ENCODE measurements at regions not wholly inside any gene's neighbourhood (a gene's known extent, or its start where the extent isn't known, plus 50 kb on each side); places are given as distances from the start of the nearest gene placed in this dataset.

DNA sequence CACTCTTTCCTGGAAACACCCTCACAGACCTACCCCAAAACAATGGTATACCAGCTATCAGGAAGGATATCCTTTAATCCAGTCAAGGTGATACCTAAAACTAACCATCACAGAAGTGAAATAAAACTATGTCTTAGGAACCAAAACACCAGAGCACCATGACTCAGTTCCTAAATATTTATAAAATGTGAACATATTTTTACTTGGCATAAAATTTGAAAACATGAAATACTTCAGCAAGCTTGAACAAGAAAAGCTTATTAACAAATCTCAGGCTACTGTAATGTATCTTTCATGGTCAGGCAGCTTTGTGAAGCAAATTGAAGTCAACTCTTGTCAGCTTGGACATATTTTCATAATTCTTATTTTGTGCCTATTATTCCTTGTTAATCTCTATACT is 440.8 kb upstream of the CDH20 start:
- DNase-seq (ENCODE audit: low read depth in 2 of 2) = peak; percentile 22 to 50
- no peaks in the 10 kb centered on the region for H3K9me3 ChIP-seq (ENCODE audit: control insufficient read depth, insufficient read depth, low read depth, low read length)
- TF ChIP-seq, protein P1, sequence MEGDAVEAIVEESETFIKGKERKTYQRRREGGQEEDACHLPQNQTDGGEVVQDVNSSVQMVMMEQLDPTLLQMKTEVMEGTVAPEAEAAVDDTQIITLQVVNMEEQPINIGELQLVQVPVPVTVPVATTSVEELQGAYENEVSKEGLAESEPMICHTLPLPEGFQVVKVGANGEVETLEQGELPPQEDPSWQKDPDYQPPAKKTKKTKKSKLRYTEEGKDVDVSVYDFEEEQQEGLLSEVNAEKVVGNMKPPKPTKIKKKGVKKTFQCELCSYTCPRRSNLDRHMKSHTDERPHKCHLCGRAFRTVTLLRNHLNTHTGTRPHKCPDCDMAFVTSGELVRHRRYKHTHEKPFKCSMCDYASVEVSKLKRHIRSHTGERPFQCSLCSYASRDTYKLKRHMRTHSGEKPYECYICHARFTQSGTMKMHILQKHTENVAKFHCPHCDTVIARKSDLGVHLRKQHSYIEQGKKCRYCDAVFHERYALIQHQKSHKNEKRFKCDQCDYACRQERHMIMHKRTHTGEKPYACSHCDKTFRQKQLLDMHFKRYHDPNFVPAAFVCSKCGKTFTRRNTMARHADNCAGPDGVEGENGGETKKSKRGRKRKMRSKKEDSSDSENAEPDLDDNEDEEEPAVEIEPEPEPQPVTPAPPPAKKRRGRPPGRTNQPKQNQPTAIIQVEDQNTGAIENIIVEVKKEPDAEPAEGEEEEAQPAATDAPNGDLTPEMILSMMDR (conservative IDR thresholded peaks at IDR 0.05 in 1 of 2, IDR thresholded peaks at IDR 0.05 in 1 of 2; ENCODE audit: low read depth in 1 of 2, low read length in 2 of 2) = no peak
- no peak for TF ChIP-seq EZH2 (IDR thresholded peaks at IDR 0.05; ENCODE audit: low read length, missing control alignments)
- no peaks in the 10 kb centered on the region for H3K36me3 ChIP-seq (ENCODE audit: control insufficient read depth, insufficient read depth, low read length)
- H3K4me3 ChIP-seq (replicated peaks in 1 of 4; ENCODE audit: control extremely low read depth in 1 of 4, insufficient read depth in 1 of 4, low read depth in 3 of 4, low read length in 4 of 4) = no peak overlapping the region
- no peaks in the 10 kb centered on the region for H3K4me1 ChIP-seq (ENCODE audit: control insufficient read depth, extremely low read depth, insufficient read depth, low read length)
- no peaks in the 10 kb centered on the region for H3K27me3 ChIP-seq (ENCODE audit: control insufficient read depth, insufficient read depth, low read length)
- no peaks in the 10 kb centered on the region for H3K79me2 ChIP-seq (ENCODE audit: control insufficient read depth, insufficient read depth, low read length)
- H3K27ac ChIP-seq (ENCODE audit: insufficient read depth, low read length) = no peak overlapping the region
- H3K4me2 ChIP-seq (ENCODE audit: extremely low read depth, insufficient read depth, low read length) = no peak overlapping the region
- no peaks in the 10 kb centered on the region for H4K20me1 ChIP-seq (ENCODE audit: control insufficient read depth, extremely low read depth, insufficient read depth, low read length)
- no peak overlapping the region for H3K9ac ChIP-seq (ENCODE audit: insufficient read depth, low read length)
- no peak overlapping the region for H2AFZ ChIP-seq (ENCODE audit: low read length)

DNA sequence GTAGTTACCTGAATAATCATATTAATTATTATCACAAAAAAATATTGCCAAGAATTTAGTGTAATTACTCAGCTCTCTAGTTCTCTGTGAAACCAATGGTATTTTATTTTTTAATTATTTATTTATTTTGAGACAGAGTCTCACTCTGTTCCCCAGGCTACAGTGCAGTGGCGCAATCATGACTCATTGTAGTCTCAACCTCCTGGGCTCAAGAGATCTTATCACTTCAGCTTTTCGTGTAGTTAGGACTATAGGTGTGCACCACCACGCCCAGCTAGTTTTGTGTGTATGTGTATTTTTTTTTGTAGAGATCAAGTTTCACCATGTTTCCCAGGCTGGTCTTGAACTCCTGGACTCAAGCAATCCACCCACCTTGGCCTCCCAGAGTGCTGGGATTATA is 440.4 kb upstream of the CDH20 start:
- Histone ChIP-seq H3K79me2 (ENCODE audit: control insufficient read depth, insufficient read depth, low read length) (no peaks in the 10 kb centered on the region), H3K36me3 (ENCODE audit: control insufficient read depth, insufficient read depth, low read length) (no peaks in the 10 kb centered on the region), H3K27me3 (ENCODE audit: control insufficient read depth, insufficient read depth, low read length) (no peaks in the 10 kb centered on the region), H3K4me2 (ENCODE audit: extremely low read depth, insufficient read depth, low read length) (no peak overlapping the region), H3K9ac (ENCODE audit: insufficient read depth, low read length) (no peak overlapping the region), H3K4me1 (ENCODE audit: control insufficient read depth, extremely low read depth, insufficient read depth, low read length) (no peaks in the 10 kb centered on the region), H3K4me3 (replicated peaks in 1 of 4; ENCODE audit: control extremely low read depth in 1 of 4, insufficient read depth in 1 of 4, low read depth in 3 of 4, low read length in 4 of 4) (no peak overlapping the region), H3K27ac (ENCODE audit: insufficient read depth, low read length) (no peak overlapping the region), H3K9me3 (ENCODE audit: control insufficient read depth, insufficient read depth, low read depth, low read length) (no peaks in the 10 kb centered on the region), H2AFZ (ENCODE audit: low read length) (no peak overlapping the region), H4K20me1 (ENCODE audit: control insufficient read depth, extremely low read depth, insufficient read depth, low read length) (no peaks in the 10 kb centered on the region)
- peak; percentile 52 to 78 for DNase-seq (ENCODE audit: low read depth in 2 of 2)
- TF ChIP-seq, protein P1 (conservative IDR thresholded peaks at IDR 0.05 in 1 of 2, IDR thresholded peaks at IDR 0.05 in 1 of 2; ENCODE audit: low read depth in 1 of 2, low read length in 2 of 2) = no peak
- TF ChIP-seq EZH2 (IDR thresholded peaks at IDR 0.05; ENCODE audit: low read length, missing control alignments) = no peak

DNA sequence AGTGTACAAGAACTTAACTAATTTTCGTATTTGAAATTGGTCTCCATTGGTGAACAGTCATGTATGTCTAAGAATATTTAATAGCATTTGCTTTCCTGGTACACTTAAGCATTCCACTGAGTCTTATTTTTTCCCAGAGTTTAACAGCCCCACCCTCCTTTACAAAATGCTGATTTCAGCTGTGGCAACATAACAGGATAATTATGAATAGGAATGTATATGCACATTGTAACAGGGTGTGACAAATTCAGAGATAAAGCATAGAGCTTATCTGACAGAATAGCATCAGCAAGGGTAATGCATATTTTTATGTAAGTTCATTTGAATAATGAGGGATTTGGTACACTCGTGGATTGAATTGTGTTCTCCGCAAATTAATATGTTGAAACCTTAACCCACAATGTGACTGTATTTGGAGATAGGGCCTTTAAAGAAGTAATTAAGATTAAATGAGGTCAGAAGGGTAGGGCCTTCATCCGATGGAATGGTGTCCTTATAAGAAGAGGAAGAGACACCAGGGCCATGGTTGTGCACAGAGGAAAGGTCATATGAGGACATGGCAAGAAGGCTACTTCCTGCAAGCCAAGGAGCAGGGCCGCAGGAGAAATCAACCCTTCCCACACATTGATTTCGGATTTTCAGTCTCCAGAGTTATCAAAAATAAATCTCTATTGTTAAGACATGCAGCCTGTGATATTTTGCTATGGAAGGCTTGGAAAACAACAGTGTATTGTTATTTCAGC is 439.7 kb upstream of the CDH20 start:
- peak in 1 of 2 donors; percentile 13 for DNase-seq (ENCODE audit: low read depth in 2 of 2)

More for the DNA sequence above, 439.7 kb upstream of the CDH20 start:
- no peaks in the 10 kb centered on the region for H3K9me3 ChIP-seq (ENCODE audit: control insufficient read depth, insufficient read depth, low read depth, low read length)
- no peaks in the 10 kb centered on the region for H3K36me3 ChIP-seq (ENCODE audit: control insufficient read depth, insufficient read depth, low read length)
- H2AFZ ChIP-seq (ENCODE audit: low read length) = no peak overlapping the region
- no peak overlapping the region for H3K9ac ChIP-seq (ENCODE audit: insufficient read depth, low read length)
- no peaks in the 10 kb centered on the region for H4K20me1 ChIP-seq (ENCODE audit: control insufficient read depth, extremely low read depth, insufficient read depth, low read length)
- no peaks in the 10 kb centered on the region for H3K4me1 ChIP-seq (ENCODE audit: control insufficient read depth, extremely low read depth, insufficient read depth, low read length)
- H3K27me3 ChIP-seq (ENCODE audit: control insufficient read depth, insufficient read depth, low read length) = no peaks in the 10 kb centered on the region
- no peak overlapping the region for H3K4me3 ChIP-seq (replicated peaks in 1 of 4; ENCODE audit: control extremely low read depth in 1 of 4, insufficient read depth in 1 of 4, low read depth in 3 of 4, low read length in 4 of 4)
- no peak overlapping the region for H3K4me2 ChIP-seq (ENCODE audit: extremely low read depth, insufficient read depth, low read length)
- no peak overlapping the region for H3K27ac ChIP-seq (ENCODE audit: insufficient read depth, low read length)
- no peaks in the 10 kb centered on the region for H3K79me2 ChIP-seq (ENCODE audit: control insufficient read depth, insufficient read depth, low read length)
- TF ChIP-seq EZH2 (IDR thresholded peaks at IDR 0.05; ENCODE audit: low read length, missing control alignments) = no peak
- TF ChIP-seq, protein P1 (conservative IDR thresholded peaks at IDR 0.05 in 1 of 2, IDR thresholded peaks at IDR 0.05 in 1 of 2; ENCODE audit: low read depth in 1 of 2, low read length in 2 of 2) = no peak

Measured in fibroblast of lung (primary cell).